GM12891 (cell line): ENCODE measurements at regions not wholly inside any gene's neighbourhood (a gene's known extent, or its start where the extent isn't known, plus 50 kb on each side); places are given as distances from the start of the nearest gene placed in this dataset.

Experiments used
- DNase-seq: peaks from one replicate; pipeline ENCODE4 v3.0.0; 2011; ENCODE audit warnings: low spot score; ENCODE audit not compliant: insufficient read length
- FAIRE-seq: peaks from 2 replicates; lab custom pipeline; 2011; peaks lifted over from hg19 to GRCh38; lab: Jason Lieb, UNC
- PAX5 ChIP-seq: IDR thresholded peaks from 2 replicates; pipeline ENCODE4 v1.6.1; 2011; ENCODE audit warnings: low read length, moderate library complexity, mild to moderate bottlenecking; ENCODE audit not compliant: insufficient read depth, severe bottlenecking
- POLR2A ChIP-seq: IDR thresholded peaks from 2 replicates; pipeline ENCODE4 v1.6.1; 2011; ENCODE audit warnings: low read depth, low read length, control low read depth
- POLR2AphosphoS5 ChIP-seq: IDR thresholded peaks from 2 replicates; pipeline ENCODE4 v1.6.1; 2011; ENCODE audit warnings: low read depth, low read length, control low read depth
- POU2F2 ChIP-seq: IDR thresholded peaks from 2 replicates; pipeline ENCODE4 v1.6.1; 2011; ENCODE audit warnings: low read depth, mild to moderate bottlenecking, control low read depth, low read length, moderate library complexity
- SPI1 ChIP-seq: IDR thresholded peaks from 2 replicates; pipeline ENCODE4 v1.6.1; 2011; ENCODE audit warnings: low read depth, low read length, control low read depth
- TAF1 ChIP-seq: IDR thresholded peaks from 2 replicates; pipeline ENCODE4 v1.6.1; 2011; ENCODE audit warnings: low read depth, low read length, control low read depth

- no peak for DNase-seq
- peak; percentile 31 for FAIRE-seq
- peak; percentile 38; the same call in 1 of the 2 replicates for TF ChIP-seq SPI1
- 0 out of 2 replicates have a peak, but pooled peaks have one; percentile 50 for TF ChIP-seq POU2F2
- no peak for TF ChIP-seq TAF1
These were observed 438.3 kb downstream of the UTRN start for GRCh38 chr6:144723431-144723830.

GRCh38 chr6:144724818-144725217 is 439.7 kb downstream of the UTRN start:
- TF ChIP-seq PAX5: no peak
- TF ChIP-seq SPI1: no peak
- TF ChIP-seq TAF1: no peak
- FAIRE-seq (no peak), DNase-seq (no peak)

GRCh38 chr6:144725736-144726522 is 440.8 kb downstream of the UTRN start:
- DNase-seq (no peak), FAIRE-seq (peak; percentile 78)
- TF ChIP-seq POLR2A (no peak), PAX5 (no peak), POLR2AphosphoS5 (no peak), TAF1 (no peak), POU2F2 (no peak), SPI1 (no peak)

GRCh38 chr6:144728804-144729203 is 443.7 kb downstream of the UTRN start:
- DNase-seq: no peak
- no peak for TF ChIP-seq TAF1
- TF ChIP-seq PAX5: no peak
- no peak for TF ChIP-seq POLR2A
- no peak for TF ChIP-seq SPI1
- TF ChIP-seq POLR2AphosphoS5: no peak
- TF ChIP-seq POU2F2: no peak
- peak; percentile 68 for FAIRE-seq

- FAIRE-seq (peak; percentile 57), DNase-seq (no peak)
These were observed 444.4 kb downstream of the UTRN start for GRCh38 chr6:144729502-144729901.

GRCh38 chr6:144730088-144730645 is 445.0 kb downstream of the UTRN start:
- FAIRE-seq (no peak), DNase-seq (no peak)
- TF ChIP-seq SPI1 (no peak), POLR2A (no peak), POU2F2 (no peak), PAX5 (no peak), POLR2AphosphoS5 (no peak), TAF1 (no peak)

More at GRCh38 chr6:144729502-144729901, 444.4 kb downstream of the UTRN start:
- TF ChIP-seq POLR2A: no peak
- TF ChIP-seq TAF1: no peak
- TF ChIP-seq POLR2AphosphoS5: no peak
- TF ChIP-seq SPI1: no peak
- no peak for TF ChIP-seq PAX5
- no peak for TF ChIP-seq POU2F2

- no peak for TF ChIP-seq TAF1
- TF ChIP-seq SPI1: no peak
- no peak for TF ChIP-seq PAX5
- no peak for TF ChIP-seq POU2F2
- no peak for TF ChIP-seq POLR2A
- TF ChIP-seq POLR2AphosphoS5: no peak
- DNase-seq (no peak), FAIRE-seq (no peak)
These were observed 446.1 kb downstream of the UTRN start for GRCh38 chr6:144731229-144731628.

- no peak for TF ChIP-seq POU2F2
- TF ChIP-seq TAF1: no peak
- TF ChIP-seq PAX5: no peak
- TF ChIP-seq POLR2A: no peak
- TF ChIP-seq SPI1: no peak
- no peak for TF ChIP-seq POLR2AphosphoS5
- FAIRE-seq: no peak
- DNase-seq: no peak
These were observed 451.6 kb downstream of the UTRN start for GRCh38 chr6:144736763-144737162.

GRCh38 chr6:144737998-144738397 is 452.9 kb downstream of the UTRN start:
- TF ChIP-seq SPI1: no peak
- DNase-seq: no peak
- no peak for FAIRE-seq

- TF ChIP-seq POU2F2 (no peak), PAX5 (no peak), POLR2A (no peak), POLR2AphosphoS5 (no peak), TAF1 (no peak), SPI1 (no peak)
- FAIRE-seq (no peak), DNase-seq (no peak)
These were observed 454.7 kb downstream of the UTRN start for GRCh38 chr6:144739873-144740272.

- FAIRE-seq: no peak
- no peak for DNase-seq
- TF ChIP-seq POLR2AphosphoS5: no peak
- no peak for TF ChIP-seq PAX5
- TF ChIP-seq POLR2A: no peak
These were observed 456.5 kb downstream of the UTRN start for GRCh38 chr6:144741659-144742058.
